Gastrocnemius medialis (tissue), 4 donors: ENCODE measurements at regions not wholly inside any gene's neighbourhood (a gene's known extent, or its start where the extent isn't known, plus 50 kb on each side); places are given as distances from the start of the nearest gene placed in this dataset.

Source experiments
- CTCF ChIP-seq, 5 experiments: fragments of 450-650 bp in 3 of 5; fragments of 200-600 bp in 2 of 5; sonication (generic) in 2 of 5; IDR thresholded peaks in 4 of 5; conservative IDR thresholded peaks in 1 of 5; 1 replicate in 4 of 5; 2 replicates in 1 of 5; pipeline ENCODE4 v1.5.1; 2016 to 2019; ENCODE audit warnings: antibody characterized with exemption in 5 of 5, mild to moderate bottlenecking in 3 of 5, moderate library complexity in 3 of 5
- POLR2A ChIP-seq, 2 donors: fragments of 450-650 bp; IDR thresholded peaks; one replicate each; pipeline ENCODE4 v1.6.1; 2017; ENCODE audit warnings: antibody characterized with exemption in 2 of 2, mild to moderate bottlenecking in 2 of 2, moderate library complexity in 2 of 2

- TF ChIP-seq POLR2A (IDR thresholded peaks at IDR 0.05), result no peak
- no peak for TF ChIP-seq CTCF (IDR thresholded peaks at IDR 0.05 in 4 of 5, conservative IDR thresholded peaks at IDR 0.05 in 1 of 5)
Observed at GRCh38 chr16:64539811-64540371, 582.0 kb downstream of the CDH11 start.
